LNCAP (cell line): ENCODE measurements at regions not wholly inside any gene's neighbourhood (a gene's known extent, or its start where the extent isn't known, plus 50 kb on each side); places are given as distances from the start of the nearest gene placed in this dataset.

Experiments used
- TF ChIP-seq, protein P1 (sequence below): fragments of 450-650 bp; IDR thresholded peaks from 2 replicates; pipeline ENCODE4 v1.5.1; 2017; ENCODE audit warnings: mild to moderate bottlenecking

DNA sequence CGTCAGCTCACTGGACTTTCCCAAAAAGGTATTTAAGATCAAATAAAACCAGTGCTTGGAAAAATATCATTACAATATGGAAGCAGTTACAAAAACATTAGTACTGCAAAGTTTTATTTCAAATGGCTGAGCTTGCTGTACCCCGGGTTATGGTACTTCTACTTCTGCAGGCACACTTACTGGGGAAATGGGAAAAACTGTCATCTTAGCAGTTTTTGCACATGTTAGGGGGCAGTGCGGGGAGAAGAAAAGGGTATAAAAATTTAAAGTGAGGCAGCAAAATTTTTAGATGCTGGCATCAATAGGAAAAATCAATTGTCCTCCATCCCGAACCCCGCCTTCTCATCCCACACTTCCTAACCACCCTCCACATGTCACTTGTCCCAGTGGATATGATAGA lies 133.4 kb downstream of the ATG4C start:
- TF ChIP-seq, protein P1, sequence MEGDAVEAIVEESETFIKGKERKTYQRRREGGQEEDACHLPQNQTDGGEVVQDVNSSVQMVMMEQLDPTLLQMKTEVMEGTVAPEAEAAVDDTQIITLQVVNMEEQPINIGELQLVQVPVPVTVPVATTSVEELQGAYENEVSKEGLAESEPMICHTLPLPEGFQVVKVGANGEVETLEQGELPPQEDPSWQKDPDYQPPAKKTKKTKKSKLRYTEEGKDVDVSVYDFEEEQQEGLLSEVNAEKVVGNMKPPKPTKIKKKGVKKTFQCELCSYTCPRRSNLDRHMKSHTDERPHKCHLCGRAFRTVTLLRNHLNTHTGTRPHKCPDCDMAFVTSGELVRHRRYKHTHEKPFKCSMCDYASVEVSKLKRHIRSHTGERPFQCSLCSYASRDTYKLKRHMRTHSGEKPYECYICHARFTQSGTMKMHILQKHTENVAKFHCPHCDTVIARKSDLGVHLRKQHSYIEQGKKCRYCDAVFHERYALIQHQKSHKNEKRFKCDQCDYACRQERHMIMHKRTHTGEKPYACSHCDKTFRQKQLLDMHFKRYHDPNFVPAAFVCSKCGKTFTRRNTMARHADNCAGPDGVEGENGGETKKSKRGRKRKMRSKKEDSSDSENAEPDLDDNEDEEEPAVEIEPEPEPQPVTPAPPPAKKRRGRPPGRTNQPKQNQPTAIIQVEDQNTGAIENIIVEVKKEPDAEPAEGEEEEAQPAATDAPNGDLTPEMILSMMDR: no peak

DNA sequence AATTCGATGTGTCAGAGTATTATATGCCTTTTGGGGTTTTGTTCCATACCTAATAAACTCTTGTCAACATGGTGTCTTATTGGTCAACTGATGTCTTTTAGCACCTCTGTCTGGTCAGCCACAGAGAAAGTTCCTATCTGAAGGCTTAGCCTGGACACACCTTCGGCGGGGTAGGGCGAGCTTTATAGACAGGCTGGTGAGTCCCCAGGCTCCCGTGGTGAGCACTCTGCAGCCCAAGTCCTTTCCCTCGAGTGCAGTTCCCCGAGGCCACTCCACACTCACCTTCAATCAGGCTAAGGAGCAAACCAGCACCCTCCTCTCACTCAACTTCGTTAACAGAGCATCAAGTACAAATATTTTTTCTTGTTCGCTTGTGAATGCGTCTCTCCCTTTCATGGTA lies 133.9 kb downstream of the ATG4C start:
- TF ChIP-seq, protein P1: no peak

DNA sequence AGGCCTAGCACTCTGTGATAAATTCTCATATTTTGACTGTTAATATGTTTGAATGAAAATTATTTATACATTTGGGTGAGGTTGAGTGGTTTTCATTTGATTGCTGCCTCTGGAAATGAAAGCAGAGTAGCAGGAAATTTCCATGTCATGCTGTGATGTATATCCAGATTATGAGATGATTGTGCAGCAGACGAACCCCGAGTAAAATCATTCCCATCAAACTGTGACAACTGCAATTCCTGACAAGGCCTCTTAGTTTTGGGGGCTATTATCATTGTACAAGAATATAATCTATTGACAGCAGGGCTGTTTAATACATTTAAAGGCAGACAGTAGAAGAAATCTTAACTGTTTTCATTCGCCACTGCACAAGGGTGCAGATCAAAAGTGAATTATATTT lies 134.8 kb downstream of the ATG4C start:
- TF ChIP-seq, protein P1: no peak

DNA sequence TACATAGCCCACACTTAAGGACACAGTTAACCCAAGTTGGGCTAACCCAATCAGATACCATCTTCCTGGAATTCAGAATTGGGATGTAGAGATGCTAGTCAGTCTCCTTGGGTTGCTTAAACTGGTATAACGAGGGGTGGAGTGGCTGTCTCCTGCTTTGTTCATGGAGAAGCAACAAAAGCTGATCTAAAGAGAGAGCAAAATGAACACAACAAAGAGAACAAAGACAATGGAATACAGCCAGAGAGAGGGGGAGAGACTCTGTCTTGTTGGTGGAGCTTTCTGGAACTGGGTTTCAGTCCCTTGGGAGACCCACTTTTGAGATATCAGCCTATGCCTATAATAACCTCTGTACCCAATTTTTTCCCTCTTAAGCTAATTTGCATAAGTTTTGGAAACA lies 138.1 kb downstream of the ATG4C start:
- TF ChIP-seq, protein P1: no peak

DNA sequence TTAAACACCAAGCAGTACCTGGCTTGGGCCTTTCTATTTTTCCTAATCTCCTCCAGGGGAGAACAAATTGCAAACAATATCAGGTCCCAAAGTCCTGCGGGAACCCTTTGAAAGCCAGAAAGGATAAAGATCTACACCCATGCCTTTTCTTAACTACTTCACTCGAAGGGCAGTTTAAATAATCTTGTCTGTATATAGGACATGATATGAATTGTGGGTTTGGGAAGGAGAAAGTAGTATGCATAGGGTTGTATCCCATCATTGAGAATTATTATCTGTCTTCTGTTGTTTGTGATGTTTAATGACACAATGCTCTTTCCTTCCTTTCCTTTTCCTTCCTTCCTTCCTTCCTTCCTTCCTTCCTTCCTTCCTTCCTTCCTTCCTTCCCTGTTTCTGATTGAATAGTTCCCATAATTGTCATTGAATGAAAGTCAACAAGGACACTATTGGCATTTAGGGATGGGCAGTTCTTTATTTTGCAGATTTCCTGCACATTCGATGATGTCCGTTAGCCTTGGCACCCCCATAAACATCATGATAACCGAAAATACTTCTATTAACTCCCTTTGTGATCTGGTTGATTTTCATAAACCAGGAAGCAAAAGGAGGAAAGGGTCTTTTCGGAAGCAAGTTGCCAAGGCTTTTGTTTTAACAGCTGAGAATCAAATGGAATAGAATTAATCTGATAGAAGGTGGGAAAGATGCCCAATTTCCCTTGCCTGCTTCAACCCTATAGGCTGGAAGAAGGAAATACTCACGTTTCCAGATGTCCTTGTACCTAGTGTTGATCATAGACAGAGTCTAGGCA lies 141.3 kb downstream of the ATG4C start:
- TF ChIP-seq, protein P1: no peak

DNA sequence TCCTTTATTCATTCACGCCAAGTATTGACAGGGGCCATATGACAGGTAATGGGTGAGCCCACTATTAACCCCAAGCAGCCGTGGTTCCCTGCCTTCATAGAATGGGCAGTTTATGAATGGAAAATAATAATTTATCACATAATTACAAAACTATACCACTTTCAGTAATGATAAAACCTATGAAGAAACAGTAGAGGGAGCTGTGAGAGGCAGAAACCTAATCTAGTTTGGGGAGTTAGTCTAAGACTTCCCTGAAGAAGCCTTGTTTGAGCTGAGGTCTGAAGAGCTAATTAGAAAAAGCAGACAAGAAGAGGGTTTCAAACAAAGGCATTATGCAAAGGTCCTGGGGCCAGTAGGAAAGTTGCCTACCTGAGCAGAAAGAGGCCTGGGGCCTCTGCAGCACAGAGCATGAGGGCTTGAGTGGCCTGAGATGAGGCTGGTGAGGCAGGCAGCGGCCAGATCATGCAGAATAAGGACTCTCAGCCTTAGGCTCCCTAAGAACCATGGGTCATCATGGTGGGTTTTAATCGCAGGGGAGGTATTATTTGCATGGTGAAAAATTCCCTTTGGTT lies 142.8 kb downstream of the ATG4C start:
- TF ChIP-seq, protein P1: no peak; the same call in 1 of the 2 replicates

DNA sequence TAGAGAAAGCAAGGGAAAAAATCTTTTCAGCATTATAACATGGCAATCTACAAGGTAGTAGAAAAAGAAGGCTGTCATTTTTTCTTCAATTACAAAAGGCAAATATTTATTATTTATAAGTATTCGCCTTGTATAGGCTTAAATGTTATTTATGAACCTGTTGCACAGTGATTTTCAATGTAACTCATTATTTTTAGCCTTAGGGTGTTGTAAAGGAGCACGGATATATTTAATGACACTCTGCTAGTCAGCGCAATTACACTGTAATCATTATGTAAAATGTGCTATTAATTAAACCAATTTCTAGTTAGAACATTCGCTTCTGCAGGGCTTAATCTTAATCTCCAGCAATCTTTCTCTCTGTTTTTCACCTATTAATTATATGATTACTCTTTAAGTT lies 145.0 kb downstream of the ATG4C start:
- TF ChIP-seq, protein P1: no peak
